ENCODE measurements at regions not wholly inside any gene's neighbourhood (a gene's known extent, or its start where the extent isn't known, plus 50 kb on each side); places are given as distances from the start of the nearest gene placed in this dataset.

- no peak for DNase-seq (ENCODE audit: low read depth)
Observed at GRCh38 chr4:57172065-57172464, 61.9 kb upstream of the IGFBP7 start.

- DNase-seq (ENCODE audit: low read depth): no peak
Observed at GRCh38 chr4:57168982-57169381, 58.8 kb upstream of the IGFBP7 start.

GRCh38 chr4:57163530-57164459 is 53.6 kb upstream of the IGFBP7 start:
- DNase-seq (ENCODE audit: low read depth): peak; percentile 48

- no peak for DNase-seq (ENCODE audit: low read depth)
Observed at GRCh38 chr4:57162499-57163019, 52.4 kb upstream of the IGFBP7 start.

Data from stimulated activated CD4-positive, alpha-beta T cell treated with anti-CD3 and anti-CD28 coated beads, Interleukin-2, amount 100 ng/mL, for 4 hours (primary cell).